ENCODE measurements at regions not wholly inside any gene's neighbourhood (a gene's known extent, or its start where the extent isn't known, plus 50 kb on each side); places are given as distances from the start of the nearest gene placed in this dataset.

DNA sequence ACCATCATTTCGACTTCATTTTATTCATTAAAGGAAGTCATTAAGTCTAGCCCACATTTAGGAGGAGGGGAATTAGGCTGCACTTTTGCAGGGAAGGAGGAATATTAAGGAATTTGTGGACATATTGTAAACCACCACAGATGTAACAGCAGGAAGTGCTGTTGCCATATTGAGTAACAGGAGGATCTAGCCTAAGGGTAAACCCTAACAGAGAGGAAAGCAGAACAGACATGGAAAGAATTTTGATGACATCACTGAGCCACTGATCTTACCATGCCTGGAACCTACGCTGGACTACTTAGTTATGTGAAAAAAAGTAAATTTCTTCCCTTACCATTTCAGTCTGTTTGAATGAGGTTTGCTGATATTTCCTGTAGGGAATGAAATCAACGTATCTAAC lies 100.7 kb upstream of the ATF7IP start:
- intact Hi-C loops (cut with DNase I) = no loop called here
- peaks cover 0 to 12% (median 0%) of the 10 kb centered on the region in 3 donors for H3K9me3 ChIP-seq
- H3K27me3 ChIP-seq = no peaks in the 10 kb centered on the region
- no peaks in the 10 kb centered on the region for H3K36me3 ChIP-seq
- no peak for DNase-seq
- 77 to 84% methylated on average over 3 of the region's 3 CpGs for WGBS, 2 donors
- no peak for TF ChIP-seq CTCF (IDR thresholded peaks at IDR 0.05)
- TF ChIP-seq POLR2A (IDR thresholded peaks at IDR 0.05) = no peak
- peaks cover 7 to 46% (median 23%) of the 10 kb centered on the region in 3 donors for H3K4me1 ChIP-seq
- H3K4me3 ChIP-seq = no peak overlapping the region
- H3K27ac ChIP-seq = peak overlapping the region in 3 of 4 donors; percentile 22 to 96 (median 90)

- Histone ChIP-seq H3K27ac (no peak overlapping the region), H3K9me3 (peaks cover 0 to 20% (median 0%) of the 10 kb centered on the region in 3 donors), H3K36me3 (no peaks in the 10 kb centered on the region), H3K4me1 (peaks cover 0 to 25% (median 8%) of the 10 kb centered on the region in 3 donors), H3K27me3 (no peaks in the 10 kb centered on the region), H3K4me3 (no peak overlapping the region)
- TF ChIP-seq POLR2A (IDR thresholded peaks at IDR 0.05) (no peak), CTCF (IDR thresholded peaks at IDR 0.05) (no peak)
- no peak for DNase-seq
- intact Hi-C loops (cut with DNase I) = no loop called here
These were observed 97.4 kb upstream of the ATF7IP start for GRCh38 chr12:14268120-14268515.

GRCh38 chr12:14270392-14270791 lies 95.1 kb upstream of the ATF7IP start:
- intact Hi-C loops (cut with DNase I) = no loop called here
- TF ChIP-seq CTCF (IDR thresholded peaks at IDR 0.05) = no peak
- TF ChIP-seq POLR2A (IDR thresholded peaks at IDR 0.05) = no peak
- no peak for DNase-seq
- H3K4me1 ChIP-seq = peaks cover 0 to 26% (median 12%) of the 10 kb centered on the region in 3 donors
- no peak overlapping the region for H3K27ac ChIP-seq
- H3K9me3 ChIP-seq = peaks cover 0 to 8% (median 0%) of the 10 kb centered on the region in 3 donors
- no peaks in the 10 kb centered on the region for H3K27me3 ChIP-seq
- no peaks in the 10 kb centered on the region for H3K36me3 ChIP-seq
- H3K4me3 ChIP-seq = no peak overlapping the region

GRCh38 chr12:14272956-14273912 lies 92.2 kb upstream of the ATF7IP start:
- no peaks in the 10 kb centered on the region for H3K36me3 ChIP-seq
- peak overlapping the region; percentile 78 to 87 (median 83) for H3K27ac ChIP-seq
- 23 to 38% methylated on average over 8 of the region's 8 CpGs for WGBS, 2 donors
- no peak for TF ChIP-seq POLR2A (IDR thresholded peaks at IDR 0.05)
- peak in 1 of 6 experiments; percentile 5 for TF ChIP-seq CTCF (IDR thresholded peaks at IDR 0.05)
- H3K9me3 ChIP-seq = peaks cover 0 to 8% (median 0%) of the 10 kb centered on the region in 3 donors
- DNase-seq = no peak
- H3K4me1 ChIP-seq = peaks cover 0 to 29% (median 12%) of the 10 kb centered on the region in 3 donors
- H3K27me3 ChIP-seq = no peaks in the 10 kb centered on the region
- peak overlapping the region in 1 of 4 donors; percentile 40 for H3K4me3 ChIP-seq
- intact Hi-C loops (cut with DNase I) = no loop called here

DNA sequence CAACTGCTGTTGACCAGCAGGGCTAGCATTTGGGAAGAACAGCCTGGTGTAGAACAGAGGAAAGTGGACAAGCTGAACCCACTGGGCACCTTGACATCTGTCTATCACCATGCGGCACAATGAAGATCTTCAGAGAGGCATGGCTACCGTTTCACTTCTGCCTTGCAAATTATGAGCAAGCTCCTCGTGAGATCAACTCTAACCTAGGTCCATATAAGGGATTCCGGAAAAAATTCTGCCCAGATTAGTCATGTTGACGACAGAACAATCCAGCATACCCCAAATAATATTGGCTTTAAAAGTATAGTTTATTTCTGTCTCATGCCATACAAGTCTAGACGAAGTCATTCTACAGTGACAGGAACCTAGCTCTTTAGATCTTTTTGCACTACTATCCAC lies 91.6 kb upstream of the ATF7IP start:
- no peak for TF ChIP-seq POLR2A (IDR thresholded peaks at IDR 0.05)
- TF ChIP-seq CTCF (IDR thresholded peaks at IDR 0.05) = peak in 1 of 6 experiments; percentile 1
- DNase-seq = no peak
- Histone ChIP-seq H3K4me3 (peak overlapping the region in 1 of 4 donors; percentile 40), H3K9me3 (peaks cover 0 to 8% (median 0%) of the 10 kb centered on the region in 3 donors), H3K27me3 (no peaks in the 10 kb centered on the region), H3K4me1 (peaks cover 0 to 33% (median 12%) of the 10 kb centered on the region in 3 donors), H3K27ac (peak overlapping the region; percentile 78 to 87 (median 83)), H3K36me3 (no peaks in the 10 kb centered on the region)
- intact Hi-C loops (cut with DNase I) = no loop called here
- 40 to 50% methylated on average over 6 of the region's 6 CpGs for whole genome bisulfite sequencing, 2 donors

Measured in esophagus squamous epithelium (tissue), 5 donors.